Adrenal gland (tissue), 5 donors: ENCODE measurements at regions not wholly inside any gene's neighbourhood (a gene's known extent, or its start where the extent isn't known, plus 50 kb on each side); places are given as distances from the start of the nearest gene placed in this dataset.

Experiments used
- CTCF ChIP-seq, 6 experiments: fragments of 450-650 bp in 4 of 6; fragments of 200-600 bp in 2 of 6; sonication (generic) in 1 of 6; IDR thresholded peaks; 1 replicate in 5 of 6; 2 replicates in 1 of 6; pipeline versions ENCODE4 v1.5.1 to v1.8.0; 2016 to 2021; ENCODE audit warnings: antibody characterized with exemption in 6 of 6, mild to moderate bottlenecking in 2 of 6, moderate library complexity in 1 of 6
- POLR2A ChIP-seq, 2 donors: fragments of 450-650 bp; IDR thresholded peaks; one replicate each; pipeline ENCODE4 v1.6.1; 2017; ENCODE audit warnings: antibody characterized with exemption in 2 of 2, mild to moderate bottlenecking in 2 of 2, moderate library complexity in 1 of 2
- donor health status: DM: no; HTN: no; CAD: no.

GRCh38 chr10:3578159-3578558 lies 206.8 kb downstream of the KLF6 start:
- no peak for TF ChIP-seq CTCF (IDR thresholded peaks at IDR 0.05)
- TF ChIP-seq POLR2A (IDR thresholded peaks at IDR 0.05) = no peak
